Pancreas (tissue), 10 donors: ENCODE measurements at regions not wholly inside any gene's neighbourhood (a gene's known extent, or its start where the extent isn't known, plus 50 kb on each side); places are given as distances from the start of the nearest gene placed in this dataset.

Source experiments
- ATAC-seq, 4 donors: fragments of 200-7000 bp; cut with Tn5 transposase; one replicate each; pipeline versions ENCODE4 v1.8.0 to v1.9.1; 2020; ENCODE audit warnings: mild to moderate bottlenecking in 4 of 4, moderate library complexity in 4 of 4
- DNase-seq, 6 donors: peaks; one replicate each; pipeline ENCODE4 v3.0.0-alpha.2; 2020
- FAIRE-seq: peaks from 2 replicates; lab custom pipeline; 2012; peaks lifted over from hg19 to GRCh38; lab: Jason Lieb, UNC
- H3K27ac ChIP-seq, 4 donors: fragments of 200-600 bp; sonication (generic); 1 replicate in 3 of 4; 2 replicates in 1 of 4; pipeline versions ENCODE4 v1.5.0 to v1.8.0; 2020
- H3K27me3 ChIP-seq, 4 donors: fragments of 200-600 bp; one replicate each; pipeline ENCODE4 v1.8.0; 2021
- H3K36me3 ChIP-seq, 3 donors: fragments of 200-600 bp; sonication (generic) in 1 of 3; one replicate each; pipeline versions ENCODE4 v1.5.0 to v1.8.0; 2020 to 2021
- H3K4me1 ChIP-seq, 3 donors: fragments of 200-600 bp; one replicate each; pipeline ENCODE4 v1.8.0; 2021
- H3K4me3 ChIP-seq, 4 donors: fragments of 200-600 bp; sonication (generic) in 2 of 4; one replicate each; pipeline versions ENCODE4 v1.5.0 to v1.8.0; 2020 to 2021
- H3K9me3 ChIP-seq, 4 donors: fragments of 200-600 bp; one replicate each; pipeline ENCODE4 v1.8.0; 2021
- WGBS, 2 donors: extraction: QIAGEN DNeasy Blood & Tissue Kit; methylation state at CpG; one replicate each; pipeline ENCODE4 v1.1.7; 2013; 5-methylcytosine and 5-hydroxymethylcytosine counted together
- intact Hi-C, 3 donors: fragments of 100-400 bp; cut with DNase I; formaldehyde crosslinking; loops; one replicate each; pipeline versions ENCODE4 v1.11.1 to v1.14.2; 2022
- TF ChIP-seq, protein P1 (sequence below), 4 donors: fragments of 200-600 bp; sonication (generic) in 3 of 4; IDR thresholded peaks; one replicate each; pipeline versions ENCODE4 v1.5.0 to v1.8.0; 2021; ENCODE audit warnings: antibody characterized with exemption in 4 of 4
- donor health status: healthy with polysubstance abuse.
- donor health status: DM: no; HTN: no; CAD: no; lungs with moderate emphysema.
- donor health status: DM: no; HTN: no; CAD: no.
- donor health status: control.
- donor health status: control.
- donor health status: Bipolar disorder and iron deficiency.
- donor health status: DM: yes; HTN: yes; CAD: no.
- donor health status: DM: no; HTN: no; CAD: no.
- donor health status: DM: no; HTN: no; CAD: no.
- donor health status: DM: yes; HTN: yes; CAD: no.

DNA sequence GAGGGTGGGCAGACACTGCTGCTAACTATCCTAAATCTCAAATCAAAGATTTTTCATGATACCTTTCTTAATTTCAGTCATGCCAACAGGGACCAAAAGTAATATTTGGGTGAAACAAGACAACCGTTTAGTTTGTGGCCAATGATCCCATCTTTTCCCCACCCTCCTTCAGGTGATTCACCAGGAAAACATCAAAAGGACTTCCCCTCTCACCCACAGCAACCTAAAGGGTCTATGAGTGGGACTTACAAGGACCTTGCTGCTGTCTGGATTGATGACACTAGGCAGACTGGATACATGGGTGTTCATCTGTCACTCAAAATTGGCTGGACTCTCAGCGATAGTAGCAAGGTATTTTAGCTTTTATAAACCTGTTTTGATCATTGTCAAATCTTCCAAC, 62.0 kb upstream of the ZC3H12C start:
- intact Hi-C loops, result no loop called here
- no peak for DNase-seq
- no peak overlapping the region for H3K4me3 ChIP-seq
- no peaks in the 10 kb centered on the region for H3K36me3 ChIP-seq
- no peak for ATAC-seq
- TF ChIP-seq, protein P1, sequence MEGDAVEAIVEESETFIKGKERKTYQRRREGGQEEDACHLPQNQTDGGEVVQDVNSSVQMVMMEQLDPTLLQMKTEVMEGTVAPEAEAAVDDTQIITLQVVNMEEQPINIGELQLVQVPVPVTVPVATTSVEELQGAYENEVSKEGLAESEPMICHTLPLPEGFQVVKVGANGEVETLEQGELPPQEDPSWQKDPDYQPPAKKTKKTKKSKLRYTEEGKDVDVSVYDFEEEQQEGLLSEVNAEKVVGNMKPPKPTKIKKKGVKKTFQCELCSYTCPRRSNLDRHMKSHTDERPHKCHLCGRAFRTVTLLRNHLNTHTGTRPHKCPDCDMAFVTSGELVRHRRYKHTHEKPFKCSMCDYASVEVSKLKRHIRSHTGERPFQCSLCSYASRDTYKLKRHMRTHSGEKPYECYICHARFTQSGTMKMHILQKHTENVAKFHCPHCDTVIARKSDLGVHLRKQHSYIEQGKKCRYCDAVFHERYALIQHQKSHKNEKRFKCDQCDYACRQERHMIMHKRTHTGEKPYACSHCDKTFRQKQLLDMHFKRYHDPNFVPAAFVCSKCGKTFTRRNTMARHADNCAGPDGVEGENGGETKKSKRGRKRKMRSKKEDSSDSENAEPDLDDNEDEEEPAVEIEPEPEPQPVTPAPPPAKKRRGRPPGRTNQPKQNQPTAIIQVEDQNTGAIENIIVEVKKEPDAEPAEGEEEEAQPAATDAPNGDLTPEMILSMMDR (IDR thresholded peaks at IDR 0.05), result no peak
- H3K4me1 ChIP-seq, result no peaks in the 10 kb centered on the region
- H3K27ac ChIP-seq, result no peak overlapping the region
- no peaks in the 10 kb centered on the region for H3K9me3 ChIP-seq
- H3K27me3 ChIP-seq, result no peaks in the 10 kb centered on the region
- FAIRE-seq, result no peak
- 78 to 89% methylated on average over 2 of the region's 2 CpGs for WGBS, 2 donors

GRCh38 chr11:110032259-110032658, 60.9 kb upstream of the ZC3H12C start:
- DNase-seq, result no peak
- no peak for FAIRE-seq
- H3K27me3 ChIP-seq, result no peaks in the 10 kb centered on the region
- intact Hi-C loops, result no loop called here
- H3K4me1 ChIP-seq, result no peaks in the 10 kb centered on the region
- TF ChIP-seq, protein P1 (IDR thresholded peaks at IDR 0.05), result no peak
- H3K36me3 ChIP-seq, result no peaks in the 10 kb centered on the region
- H3K9me3 ChIP-seq, result no peaks in the 10 kb centered on the region
- no peak overlapping the region for H3K4me3 ChIP-seq
- ATAC-seq, result no peak
- 60 to 83% methylated on average over 5 of the region's 5 CpGs for WGBS, 2 donors
- no peak overlapping the region for H3K27ac ChIP-seq

GRCh38 chr11:110032957-110033570, 60.1 kb upstream of the ZC3H12C start:
- H3K27ac ChIP-seq, result no peak overlapping the region
- no peak for FAIRE-seq
- 43 to 75% methylated on average over 1 of the region's 1 CpG for WGBS, 2 donors

DNA sequence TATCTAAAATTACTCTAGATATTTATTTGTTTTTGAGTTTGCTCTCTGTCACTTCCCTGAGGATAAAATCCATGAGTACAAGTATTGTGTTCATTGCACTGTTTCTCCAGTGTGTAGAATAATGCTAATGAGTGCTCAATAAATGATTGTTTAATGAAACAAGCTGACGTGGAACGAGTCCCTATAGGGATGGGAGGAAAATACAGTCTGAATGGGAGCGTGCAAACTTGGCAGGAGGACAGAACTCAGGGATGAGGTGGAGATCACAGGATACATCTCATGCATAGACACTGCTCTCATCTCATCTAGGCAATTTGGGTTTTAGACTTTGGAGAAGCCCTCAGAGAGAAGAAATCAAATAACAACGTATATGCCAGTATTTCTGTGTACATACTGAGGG, 58.4 kb upstream of the ZC3H12C start:
- intact Hi-C loops, result no loop called here
- TF ChIP-seq, protein P1 (IDR thresholded peaks at IDR 0.05), result no peak
- no peak overlapping the region for H3K27ac ChIP-seq
- H3K4me3 ChIP-seq, result no peak overlapping the region
- H3K36me3 ChIP-seq, result no peaks in the 10 kb centered on the region
- no peaks in the 10 kb centered on the region for H3K4me1 ChIP-seq
- no peaks in the 10 kb centered on the region for H3K9me3 ChIP-seq
- 56 to 64% methylated on average over 4 of the region's 4 CpGs for whole genome bisulfite sequencing, 2 donors
- DNase-seq (no peak), FAIRE-seq (no peak), ATAC-seq (no peak)
- no peaks in the 10 kb centered on the region for H3K27me3 ChIP-seq

More at GRCh38 chr11:110032957-110033570, 60.1 kb upstream of the ZC3H12C start:
- Histone ChIP-seq H3K4me1 (no peaks in the 10 kb centered on the region), H3K9me3 (no peaks in the 10 kb centered on the region), H3K27me3 (no peaks in the 10 kb centered on the region), H3K36me3 (no peaks in the 10 kb centered on the region), H3K4me3 (no peak overlapping the region)
- DNase-seq (no peak), ATAC-seq (no peak)
- intact Hi-C loops, result no loop called here
- TF ChIP-seq, protein P1 (IDR thresholded peaks at IDR 0.05), result no peak

GRCh38 chr11:110035357-110035756, 57.8 kb upstream of the ZC3H12C start:
- ATAC-seq (no peak), DNase-seq (no peak), FAIRE-seq (no peak)
- no peaks in the 10 kb centered on the region for H3K36me3 ChIP-seq
- no peak overlapping the region for H3K4me3 ChIP-seq
- no peaks in the 10 kb centered on the region for H3K9me3 ChIP-seq
- intact Hi-C loops, result no loop called here
- TF ChIP-seq, protein P1 (IDR thresholded peaks at IDR 0.05), result no peak
- no peaks in the 10 kb centered on the region for H3K4me1 ChIP-seq
- no peaks in the 10 kb centered on the region for H3K27me3 ChIP-seq
- no peak overlapping the region for H3K27ac ChIP-seq
- 66 to 97% methylated on average over 2 of the region's 2 CpGs for WGBS, 2 donors
